H1 (cell line): ENCODE measurements at regions not wholly inside any gene's neighbourhood (a gene's known extent, or its start where the extent isn't known, plus 50 kb on each side); places are given as distances from the start of the nearest gene placed in this dataset.

Experiments
- ATF2 ChIP-seq: IDR thresholded peaks from 2 replicates; pipeline ENCODE4 v1.6.1; 2012; ENCODE audit warnings: low read length, inconsistent platforms
- BACH1 ChIP-seq: IDR thresholded peaks from 2 replicates; pipeline ENCODE4 v1.6.1; 2012; ENCODE audit warnings: low read length, improper control_type of control experiment
- CHD2 ChIP-seq: IDR thresholded peaks from 2 replicates; pipeline ENCODE4 v1.6.1; 2012; ENCODE audit warnings: low read length, improper control_type of control experiment
- CTCF ChIP-seq, 3 experiments: IDR thresholded peaks; 1 replicate in 2 of 3; 2 replicates in 1 of 3; pipeline versions ENCODE4 v1.5.1 to v1.6.1; 2011; ENCODE audit warnings: low read length in 3 of 3, mild to moderate bottlenecking in 3 of 3, inconsistent platforms in 2 of 3, low read depth in 1 of 3, moderate library complexity in 1 of 3; ENCODE audit not compliant: insufficient read depth in 1 of 3; ENCODE audit errors: control extremely low read depth in 1 of 3
- EZH2 ChIP-seq: fragments of 200-600 bp; sonication (generic); IDR thresholded peaks from 2 replicates; pipeline ENCODE4 v1.7.1; 2012; ENCODE audit warnings: low read depth, mild to moderate bottlenecking, moderate library complexity, low read length, inconsistent platforms; ENCODE audit not compliant: severe bottlenecking
- FOSL1 ChIP-seq: IDR thresholded peaks from 2 replicates; pipeline ENCODE4 v1.6.1; 2011; ENCODE audit warnings: mild to moderate bottlenecking, low read depth, low read length, moderate library complexity; ENCODE audit not compliant: insufficient read depth
- GTF2F1 ChIP-seq: IDR thresholded peaks from 2 replicates; pipeline ENCODE4 v1.6.1; 2012; ENCODE audit warnings: low read depth, low read length, improper control_type of control experiment, borderline replicate concordance
- HDAC2 ChIP-seq, 2 experiments: fragments of 300-600 bp in 1 of 2; sonication (generic) in 1 of 2; IDR thresholded peaks; 2 replicates each; pipeline ENCODE4 v1.6.1; 2011 to 2012; ENCODE audit warnings: low read depth in 2 of 2, low read length in 2 of 2, mild to moderate bottlenecking in 2 of 2, moderate library complexity in 2 of 2, borderline replicate concordance in 1 of 2, inconsistent platforms in 1 of 2
- MAX ChIP-seq: IDR thresholded peaks from 2 replicates; pipeline ENCODE4 v1.6.1; 2012; ENCODE audit warnings: inconsistent platforms
- NANOG ChIP-seq: IDR thresholded peaks from 2 replicates; pipeline ENCODE4 v1.6.1; 2011; ENCODE audit warnings: low read length, low read depth, mild to moderate bottlenecking, inconsistent platforms; ENCODE audit not compliant: insufficient read depth, poor library complexity, severe bottlenecking
- POLR2AphosphoS5 ChIP-seq: IDR thresholded peaks from 2 replicates; pipeline ENCODE4 v1.6.1; 2011; ENCODE audit warnings: low read depth, low read length
- RNF2 ChIP-seq: fragments of 200-900, 300-1000 bp; sonication (generic); IDR thresholded peaks from 2 replicates; pipeline ENCODE4 v1.7.1; 2016; ENCODE audit warnings: borderline replicate concordance, low read depth, mild to moderate bottlenecking, antibody characterized with exemption, low read length; ENCODE audit not compliant: poor library complexity, severe bottlenecking; ENCODE audit errors: missing control alignments
- SP1 ChIP-seq: IDR thresholded peaks from 2 replicates; pipeline ENCODE4 v1.6.1; 2011; ENCODE audit warnings: low read depth, low read length
- SP2 ChIP-seq: IDR thresholded peaks from 2 replicates; pipeline ENCODE4 v1.6.1; 2012; ENCODE audit warnings: mild to moderate bottlenecking, low read length, inconsistent platforms

GRCh38 chr20:47849596-47849995, 64.3 kb upstream of the SULF2 start (continued):
- TF ChIP-seq FOSL1 (no peak), SP2 (no peak), GTF2F1 (no peak), POLR2AphosphoS5 (no peak), ATF2 (no peak), BACH1 (no peak), HDAC2 (IDR thresholded peaks at IDR 0.05; ENCODE audit: borderline replicate concordance in 1 of 2, low read depth in 2 of 2, low read length in 2 of 2) (no peak), MAX (no peak), CHD2 (no peak), CTCF (IDR thresholded peaks at IDR 0.05; ENCODE audit: control extremely low read depth in 1 of 3, insufficient read depth in 1 of 3, low read depth in 1 of 3, low read length in 3 of 3) (no peak), NANOG (no peak), RNF2 (no peak), EZH2 (no peak), SP1 (no peak)
